Right lobe of liver (tissue), 6 donors: ENCODE measurements at regions not wholly inside any gene's neighbourhood (a gene's known extent, or its start where the extent isn't known, plus 50 kb on each side); places are given as distances from the start of the nearest gene placed in this dataset.
A peak's percentile ranks its signal among the peaks of the same experiment; 100 is the strongest.

Experiments used
- ATAC-seq, 4 donors: fragments of 200-7000 bp; cut with Tn5 transposase; one replicate each; pipeline ENCODE4 v1.9.1; 2020; ENCODE audit warnings: mild to moderate bottlenecking in 4 of 4, moderate library complexity in 4 of 4
- DNase-seq, 3 donors: peaks; one replicate each; pipeline ENCODE4 v3.0.0-alpha.2; 2020
- H3K27ac ChIP-seq, 3 donors: fragments of 200-600 bp; one replicate each; pipeline ENCODE4 v1.8.0; 2022
- H3K27me3 ChIP-seq, 2 donors: fragments of 200-600 bp; one replicate each; pipeline ENCODE4 v1.8.0; 2022
- H3K36me3 ChIP-seq, 4 donors: fragments of 200-600 bp; sonication (generic) in 1 of 4; one replicate each; pipeline versions ENCODE4 v1.5.1 to v1.8.0; 2017 to 2022; ENCODE audit warnings: control low read depth in 1 of 4
- H3K4me1 ChIP-seq, 4 donors: fragments of 200-600 bp; sonication (generic) in 1 of 4; one replicate each; pipeline versions ENCODE4 v1.5.1 to v1.8.0; 2017 to 2022; ENCODE audit warnings: control low read depth in 1 of 4
- H3K4me3 ChIP-seq, 3 donors: fragments of 200-600 bp; one replicate each; pipeline ENCODE4 v1.8.0; 2022
- H3K9me3 ChIP-seq, 4 donors: fragments of 200-600 bp; sonication (generic) in 1 of 4; one replicate each; pipeline versions ENCODE4 v1.5.1 to v1.8.0; 2017 to 2022; ENCODE audit warnings: control low read depth in 1 of 4
- CTCF ChIP-seq, 4 donors: fragments of 200-600 bp in 3 of 4; fragments of 450-650 bp in 1 of 4; IDR thresholded peaks; one replicate each; pipeline versions ENCODE4 v1.5.1 to v1.8.0; 2016 to 2022; ENCODE audit warnings: antibody characterized with exemption in 4 of 4, mild to moderate bottlenecking in 2 of 4
- POLR2A ChIP-seq: fragments of 450-650 bp; IDR thresholded peaks from one replicate; pipeline ENCODE4 v1.6.1; 2017; ENCODE audit warnings: antibody characterized with exemption, mild to moderate bottlenecking
- WGBS: methylation state at CpG from one replicate; pipeline ENCODE4 v1.1.6; 2018; ENCODE audit warnings: low coverage, low lambda C conversion rate; ENCODE audit not compliant: insufficient coverage; ENCODE audit errors: missing lambda C conversion rate; 5-methylcytosine and 5-hydroxymethylcytosine counted together
- intact Hi-C, 2 donors: fragments of 100-400 bp; cut with DNase I; formaldehyde crosslinking; loops; one replicate each; pipeline versions ENCODE4 v1.11.2 to v1.14.1; 2022
- donor health status: DM: no; HTN: yes; CAD: no.
- donor health status: DM: no; HTN: no; CAD: no.
- donor health status: DM: no; HTN: no; CAD: no.
- donor health status: DM: no; HTN: yes; CAD: no.
- donor health status: DM: no; HTN: yes; CAD: no.

GRCh38 chr10:111984057-111984456 is 199.5 kb downstream of the GPAM start:
- H3K36me3 ChIP-seq: no peaks in the 10 kb centered on the region
- no peaks in the 10 kb centered on the region for H3K9me3 ChIP-seq
- intact Hi-C loops: no loop called here
- H3K4me3 ChIP-seq: no peak overlapping the region
- no peak for ATAC-seq
- H3K27ac ChIP-seq: no peak overlapping the region
- no peaks in the 10 kb centered on the region for H3K27me3 ChIP-seq
- WGBS: 93% methylated on average over 4 of the region's 6 CpGs
- TF ChIP-seq CTCF (IDR thresholded peaks at IDR 0.05): no peak
- TF ChIP-seq POLR2A: no peak
- no peak for DNase-seq
- no peaks in the 10 kb centered on the region for H3K4me1 ChIP-seq

- Histone ChIP-seq H3K9me3 (no peaks in the 10 kb centered on the region), H3K27ac (no peak overlapping the region), H3K27me3 (no peaks in the 10 kb centered on the region), H3K4me1 (no peaks in the 10 kb centered on the region), H3K36me3 (no peaks in the 10 kb centered on the region), H3K4me3 (no peak overlapping the region)
- intact Hi-C loops: no loop called here
- no peak for ATAC-seq
- no peak for DNase-seq
- TF ChIP-seq CTCF (IDR thresholded peaks at IDR 0.05) (no peak), POLR2A (no peak)
Observed at GRCh38 chr10:111986079-111986478, 197.5 kb downstream of the GPAM start.

- intact Hi-C loops: no loop called here
- no peaks in the 10 kb centered on the region for H3K9me3 ChIP-seq
- 64% methylated on average over 9 of the region's 14 CpGs for WGBS
- no peak for DNase-seq
- no peak overlapping the region for H3K27ac ChIP-seq
- no peak overlapping the region for H3K4me3 ChIP-seq
- ATAC-seq: no peak
- no peaks in the 10 kb centered on the region for H3K4me1 ChIP-seq
- no peak for TF ChIP-seq POLR2A
- TF ChIP-seq CTCF (IDR thresholded peaks at IDR 0.05): no peak
- no peaks in the 10 kb centered on the region for H3K27me3 ChIP-seq
- H3K36me3 ChIP-seq: no peaks in the 10 kb centered on the region
Observed at GRCh38 chr10:111988646-111989045, 194.9 kb downstream of the GPAM start.

- TF ChIP-seq POLR2A: no peak
- no peak for TF ChIP-seq CTCF (IDR thresholded peaks at IDR 0.05)
- no peaks in the 10 kb centered on the region for H3K36me3 ChIP-seq
- 66% methylated on average over 7 of the region's 21 CpGs for WGBS
- DNase-seq (no peak), ATAC-seq (no peak)
- no peak overlapping the region for H3K4me3 ChIP-seq
- H3K27ac ChIP-seq: no peak overlapping the region
- intact Hi-C loops: no loop called here
- H3K9me3 ChIP-seq: no peaks in the 10 kb centered on the region
- no peaks in the 10 kb centered on the region for H3K4me1 ChIP-seq
- no peaks in the 10 kb centered on the region for H3K27me3 ChIP-seq
Observed at GRCh38 chr10:111989136-111989911, 194.2 kb downstream of the GPAM start.

GRCh38 chr10:111990734-111991133 is 192.8 kb downstream of the GPAM start:
- intact Hi-C loops: no loop called here
- DNase-seq (no peak), ATAC-seq (no peak)
- H3K27ac ChIP-seq: no peak overlapping the region
- no peaks in the 10 kb centered on the region for H3K27me3 ChIP-seq
- WGBS: 67% methylated on average over 3 of the region's 3 CpGs
- no peaks in the 10 kb centered on the region for H3K36me3 ChIP-seq
- TF ChIP-seq CTCF (IDR thresholded peaks at IDR 0.05): peak in 2 of 4 donors; percentile 17 to 21
- no peak for TF ChIP-seq POLR2A
- H3K9me3 ChIP-seq: no peaks in the 10 kb centered on the region
- H3K4me3 ChIP-seq: no peak overlapping the region
- H3K4me1 ChIP-seq: no peaks in the 10 kb centered on the region
